Uterus (tissue), 3 donors: ENCODE measurements at regions not wholly inside any gene's neighbourhood (a gene's known extent, or its start where the extent isn't known, plus 50 kb on each side); places are given as distances from the start of the nearest gene placed in this dataset.

Source experiments
- DNase-seq, 2 donors: peaks; one replicate each; pipeline ENCODE4 v3.0.0-alpha.2; 2019 to 2020
- H3K27ac ChIP-seq, 2 donors: fragments of 200-600 bp; sonication (generic); 1 replicate in 1 of 2; 2 replicates in 1 of 2; pipeline ENCODE4 v1.5.1; 2016 to 2018
- H3K27me3 ChIP-seq, 2 donors: fragments of 200-600 bp; sonication (generic); one replicate each; pipeline ENCODE4 v1.5.1; 2018 to 2019; ENCODE audit warnings: control low read depth in 1 of 2
- H3K36me3 ChIP-seq, 2 donors: fragments of 200-600 bp; sonication (generic); one replicate each; pipeline ENCODE4 v1.5.1; 2019; ENCODE audit warnings: control low read depth in 1 of 2
- H3K4me1 ChIP-seq, 2 donors: fragments of 200-600 bp; sonication (generic); one replicate each; pipeline ENCODE4 v1.5.1; 2018 to 2019; ENCODE audit warnings: control low read depth in 1 of 2
- H3K4me3 ChIP-seq, 2 donors: fragments of 200-600 bp; sonication (generic); 1 replicate in 1 of 2; 2 replicates in 1 of 2; pipeline ENCODE4 v1.5.1; 2018 to 2019; ENCODE audit warnings: mild to moderate bottlenecking in 1 of 2
- H3K9me3 ChIP-seq, 2 donors: fragments of 200-600 bp; sonication (generic); one replicate each; pipeline ENCODE4 v1.5.1; 2019; ENCODE audit warnings: control low read depth in 1 of 2
- POLR2A ChIP-seq, 2 donors: fragments of 450-650 bp; IDR thresholded peaks; one replicate each; pipeline ENCODE4 v1.6.1; 2016; ENCODE audit warnings: antibody characterized with exemption in 2 of 2, mild to moderate bottlenecking in 1 of 2, moderate library complexity in 1 of 2
- intact Hi-C: fragments of 100-400 bp; cut with DNase I; formaldehyde crosslinking; loops from one replicate; pipeline ENCODE4 v1.15.1; 2023; ENCODE audit warnings: low total_unique reads
- TF ChIP-seq, protein P1 (sequence below), 4 experiments: fragments of 200-600 bp in 2 of 4; fragments of 450-650 bp in 2 of 4; sonication (generic) in 2 of 4; IDR thresholded peaks; one replicate each; pipeline ENCODE4 v1.5.1; 2016 to 2019; ENCODE audit warnings: antibody characterized with exemption in 4 of 4, mild to moderate bottlenecking in 2 of 4, moderate library complexity in 1 of 4
- donor health status: DM: yes; HTN: yes; CAD: no.

DNA sequence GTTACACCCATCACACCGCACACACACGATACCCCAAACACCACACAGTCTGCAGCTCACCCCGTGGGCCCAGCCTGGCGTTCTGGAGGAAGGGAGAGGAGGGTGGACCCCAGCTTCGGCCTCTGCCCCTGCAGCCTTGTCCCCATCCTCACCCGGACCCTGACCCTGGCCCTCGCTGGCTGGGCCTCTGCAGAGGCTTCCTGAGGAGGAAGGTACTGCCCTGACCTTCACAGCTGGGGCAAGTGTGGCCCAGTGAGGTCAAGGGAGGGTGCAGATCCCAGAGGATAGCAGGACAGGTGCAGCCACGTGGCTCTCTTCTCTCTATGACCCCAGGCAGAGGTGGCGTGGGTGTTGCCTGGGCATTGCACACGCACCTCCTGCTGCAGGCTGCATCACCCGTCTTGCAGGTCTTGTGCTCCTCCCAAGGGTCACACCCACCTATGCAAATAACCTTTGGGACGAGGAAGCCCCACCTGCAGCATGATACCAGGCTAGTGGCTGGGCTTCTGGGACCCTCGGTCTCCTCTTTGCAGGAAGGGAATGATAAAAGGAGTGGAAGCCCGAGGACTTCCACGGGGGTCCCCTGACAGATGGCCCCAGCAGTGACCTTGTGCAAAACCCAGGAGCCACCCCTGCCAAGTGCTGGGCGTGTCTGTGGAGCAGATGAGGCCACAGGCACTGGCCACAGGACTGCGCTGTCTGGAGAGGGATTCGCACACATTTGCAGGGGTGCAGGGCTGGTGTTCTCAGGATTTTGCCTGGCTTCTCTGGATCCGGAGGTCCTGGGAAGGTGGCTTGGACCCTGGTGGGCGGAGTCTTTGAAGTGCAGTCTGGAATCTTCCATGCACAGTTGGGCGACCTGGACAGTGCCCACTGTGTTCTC lies 1241.5 kb downstream of the BRD1 start:
- Histone ChIP-seq H3K4me1 (no peaks in the 10 kb centered on the region), H3K9me3 (no peaks in the 10 kb centered on the region), H3K27ac (no peak overlapping the region), H3K36me3 (no peaks in the 10 kb centered on the region), H3K4me3 (no peak overlapping the region), H3K27me3 (no peaks in the 10 kb centered on the region)
- intact Hi-C loops: no loop called here
- no peak for DNase-seq
- TF ChIP-seq POLR2A (IDR thresholded peaks at IDR 0.05): no peak

DNA sequence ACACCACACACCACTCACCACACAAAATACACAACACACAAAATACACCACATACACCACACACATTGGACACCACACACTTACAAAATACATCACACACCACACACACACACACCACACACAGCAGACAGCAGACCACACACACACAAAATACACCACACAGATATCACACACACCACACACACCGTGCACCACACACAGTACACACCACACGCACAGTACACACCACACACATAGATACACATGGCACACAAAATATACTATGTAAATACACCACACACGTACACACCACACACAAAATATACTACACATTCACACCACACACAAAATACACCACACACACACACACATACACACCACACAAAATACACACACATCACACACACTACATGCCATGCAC lies 1243.5 kb downstream of the BRD1 start:
- Histone ChIP-seq H3K9me3 (no peaks in the 10 kb centered on the region), H3K4me3 (no peak overlapping the region), H3K27me3 (no peaks in the 10 kb centered on the region), H3K27ac (no peak overlapping the region), H3K36me3 (no peaks in the 10 kb centered on the region), H3K4me1 (no peaks in the 10 kb centered on the region)
- no peak for DNase-seq
- TF ChIP-seq, protein P1, sequence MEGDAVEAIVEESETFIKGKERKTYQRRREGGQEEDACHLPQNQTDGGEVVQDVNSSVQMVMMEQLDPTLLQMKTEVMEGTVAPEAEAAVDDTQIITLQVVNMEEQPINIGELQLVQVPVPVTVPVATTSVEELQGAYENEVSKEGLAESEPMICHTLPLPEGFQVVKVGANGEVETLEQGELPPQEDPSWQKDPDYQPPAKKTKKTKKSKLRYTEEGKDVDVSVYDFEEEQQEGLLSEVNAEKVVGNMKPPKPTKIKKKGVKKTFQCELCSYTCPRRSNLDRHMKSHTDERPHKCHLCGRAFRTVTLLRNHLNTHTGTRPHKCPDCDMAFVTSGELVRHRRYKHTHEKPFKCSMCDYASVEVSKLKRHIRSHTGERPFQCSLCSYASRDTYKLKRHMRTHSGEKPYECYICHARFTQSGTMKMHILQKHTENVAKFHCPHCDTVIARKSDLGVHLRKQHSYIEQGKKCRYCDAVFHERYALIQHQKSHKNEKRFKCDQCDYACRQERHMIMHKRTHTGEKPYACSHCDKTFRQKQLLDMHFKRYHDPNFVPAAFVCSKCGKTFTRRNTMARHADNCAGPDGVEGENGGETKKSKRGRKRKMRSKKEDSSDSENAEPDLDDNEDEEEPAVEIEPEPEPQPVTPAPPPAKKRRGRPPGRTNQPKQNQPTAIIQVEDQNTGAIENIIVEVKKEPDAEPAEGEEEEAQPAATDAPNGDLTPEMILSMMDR (IDR thresholded peaks at IDR 0.05): no peak
- TF ChIP-seq POLR2A (IDR thresholded peaks at IDR 0.05): no peak
- intact Hi-C loops: no loop called here

DNA sequence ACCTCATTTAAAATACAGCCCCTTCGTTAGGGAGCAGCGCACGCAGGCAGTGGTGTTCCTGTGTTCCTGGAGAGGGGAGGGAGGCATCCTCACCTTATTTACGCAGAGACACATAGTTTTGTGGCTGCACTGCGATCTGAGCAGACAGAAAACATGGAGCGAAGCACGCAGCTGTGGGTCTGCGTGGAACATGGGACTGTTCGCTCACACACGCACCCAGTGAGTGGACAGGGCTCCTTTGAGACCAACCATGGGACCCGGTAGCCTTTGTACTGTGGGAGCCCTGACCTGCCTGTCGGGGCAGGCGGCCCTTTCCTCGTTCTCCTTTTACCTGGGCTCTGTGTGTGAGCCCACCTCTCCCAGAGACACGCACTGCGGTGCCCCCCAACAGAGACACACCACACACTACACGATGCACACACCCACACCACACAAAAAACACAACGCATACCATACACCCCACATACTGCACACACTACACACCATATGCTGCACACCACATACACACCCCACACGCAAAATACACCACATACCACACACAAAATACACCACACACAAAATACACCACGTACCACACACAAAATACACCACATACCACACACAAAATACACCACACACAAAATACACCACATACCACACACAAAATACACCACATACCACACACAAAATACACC lies 1245.7 kb downstream of the BRD1 start:
- Histone ChIP-seq H3K4me3 (no peak overlapping the region), H3K36me3 (no peaks in the 10 kb centered on the region), H3K4me1 (no peaks in the 10 kb centered on the region), H3K27me3 (no peaks in the 10 kb centered on the region), H3K27ac (no peak overlapping the region), H3K9me3 (no peaks in the 10 kb centered on the region)
- intact Hi-C loops: no loop called here
- DNase-seq: no peak
- no peak for TF ChIP-seq POLR2A (IDR thresholded peaks at IDR 0.05)
- TF ChIP-seq, protein P1 (IDR thresholded peaks at IDR 0.05): no peak

DNA sequence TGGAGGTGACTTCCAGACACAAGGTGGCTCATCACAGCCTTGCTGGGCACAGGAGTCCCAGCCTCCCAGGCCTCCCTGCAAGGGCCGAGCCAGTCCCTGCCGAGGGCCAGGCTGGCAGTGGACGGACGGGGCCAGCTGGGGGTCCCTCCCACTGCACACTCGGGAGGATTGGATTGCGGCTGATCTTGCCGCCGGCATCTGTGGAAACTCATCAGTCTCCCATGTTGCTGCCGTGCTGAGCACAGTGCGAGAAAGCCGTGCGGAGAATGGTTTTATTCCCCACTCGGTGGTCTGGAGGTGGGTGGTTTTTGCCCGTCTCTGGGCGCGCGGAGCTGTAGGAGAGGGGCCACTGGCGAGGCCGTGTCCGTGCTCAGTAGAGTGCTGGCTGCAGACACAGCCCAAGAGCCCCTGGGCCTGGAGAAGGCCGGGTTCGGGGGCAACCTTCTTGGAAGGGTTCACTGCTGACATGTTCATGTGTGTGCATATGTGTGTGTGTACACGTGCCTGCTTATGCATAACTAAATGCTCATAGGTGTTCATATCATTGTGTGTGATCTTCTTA lies 1246.4 kb downstream of the BRD1 start:
- TF ChIP-seq, protein P1 (IDR thresholded peaks at IDR 0.05): no peak
- Histone ChIP-seq H3K9me3 (no peaks in the 10 kb centered on the region), H3K4me1 (no peaks in the 10 kb centered on the region), H3K4me3 (no peak overlapping the region), H3K27ac (no peak overlapping the region), H3K36me3 (no peaks in the 10 kb centered on the region), H3K27me3 (no peaks in the 10 kb centered on the region)
- no peak for DNase-seq
- intact Hi-C loops: no loop called here

DNA sequence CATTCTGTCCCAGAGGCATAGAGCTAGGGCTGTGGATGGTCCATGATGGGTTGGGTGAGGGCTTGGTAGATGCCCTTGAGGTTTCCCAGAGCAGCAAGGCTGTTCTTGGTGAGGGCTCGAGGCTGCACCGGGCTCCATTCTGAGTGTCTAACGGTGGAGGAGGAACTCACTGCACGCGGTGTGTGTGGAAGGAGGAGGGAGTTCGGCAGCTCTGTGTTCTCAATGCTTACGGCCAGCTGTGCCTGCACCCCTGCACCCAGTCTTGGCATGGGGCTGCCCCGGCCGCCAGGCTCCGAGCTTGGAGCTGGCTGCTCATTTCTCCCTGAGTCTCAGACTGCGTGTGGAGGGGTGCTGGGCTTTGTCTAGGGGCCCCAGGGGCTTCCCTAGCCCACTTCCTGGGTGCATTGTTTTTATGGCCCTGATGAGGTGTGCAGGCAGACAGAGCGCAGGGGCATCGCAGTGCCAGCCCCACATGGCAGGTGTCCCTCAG lies 1247.1 kb downstream of the BRD1 start:
- no peaks in the 10 kb centered on the region for H3K27me3 ChIP-seq
- no peak for DNase-seq
- H3K4me1 ChIP-seq: no peaks in the 10 kb centered on the region
- no peak overlapping the region for H3K4me3 ChIP-seq
- no peaks in the 10 kb centered on the region for H3K36me3 ChIP-seq
- intact Hi-C loops: no loop called here
- H3K9me3 ChIP-seq: no peaks in the 10 kb centered on the region
- TF ChIP-seq, protein P1 (IDR thresholded peaks at IDR 0.05): no peak
- no peak for TF ChIP-seq POLR2A (IDR thresholded peaks at IDR 0.05)
- no peak overlapping the region for H3K27ac ChIP-seq
